Activated CD4-positive, alpha-beta T cell treated with anti-CD3 and anti-CD28 coated beads, Interleukin-2, Interleukin-6, amounts not matched to agents 100 ng/mL and 50 ng/mL, durations not matched to agents 16 hours and 8 hours (primary cell): ENCODE measurements at regions not wholly inside any gene's neighbourhood (a gene's known extent, or its start where the extent isn't known, plus 50 kb on each side); places are given as distances from the start of the nearest gene placed in this dataset.

Experiments used
- DNase-seq: peaks from one replicate; pipeline ENCODE4 v3.0.0-alpha.2; 2020

DNA sequence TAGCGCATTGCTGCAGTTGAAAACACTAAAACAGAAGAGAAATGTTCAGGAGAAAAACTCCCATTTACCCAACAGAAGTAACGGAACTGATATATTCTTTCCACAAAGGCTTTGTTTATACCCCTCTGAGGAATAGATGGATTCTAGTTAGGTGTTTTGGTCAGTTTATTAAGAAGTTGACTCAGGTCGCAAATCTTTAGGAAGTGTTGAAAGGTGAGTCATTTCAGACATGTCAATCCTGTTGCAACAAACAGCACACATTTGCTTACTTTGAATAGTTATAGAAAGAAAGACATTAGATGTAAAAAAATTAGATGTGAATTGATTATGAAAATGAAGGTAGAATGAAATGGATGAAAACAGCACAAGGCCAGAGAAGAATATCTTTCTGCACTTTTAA, 941.0 kb downstream of the KCNJ2 start:
- DNase-seq: no peak

DNA sequence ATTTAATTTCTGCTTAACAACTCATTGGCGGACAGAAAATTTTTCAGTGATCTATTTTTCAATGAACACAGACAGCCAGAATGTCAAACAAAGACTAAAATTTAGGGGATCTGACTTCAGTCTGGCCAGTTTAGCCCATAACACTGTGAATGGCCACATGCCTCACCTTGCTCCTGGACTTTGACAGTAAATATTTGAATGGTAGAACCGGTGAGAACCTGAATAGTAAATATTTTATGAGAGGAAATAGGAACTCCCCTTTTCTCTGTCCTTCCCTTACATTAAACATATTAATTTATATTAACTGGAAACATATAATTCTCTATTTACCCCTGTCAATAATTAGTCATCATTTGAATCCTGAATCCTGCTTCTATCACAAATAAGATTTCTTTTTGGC, 942.1 kb downstream of the KCNJ2 start:
- DNase-seq: no peak

DNA sequence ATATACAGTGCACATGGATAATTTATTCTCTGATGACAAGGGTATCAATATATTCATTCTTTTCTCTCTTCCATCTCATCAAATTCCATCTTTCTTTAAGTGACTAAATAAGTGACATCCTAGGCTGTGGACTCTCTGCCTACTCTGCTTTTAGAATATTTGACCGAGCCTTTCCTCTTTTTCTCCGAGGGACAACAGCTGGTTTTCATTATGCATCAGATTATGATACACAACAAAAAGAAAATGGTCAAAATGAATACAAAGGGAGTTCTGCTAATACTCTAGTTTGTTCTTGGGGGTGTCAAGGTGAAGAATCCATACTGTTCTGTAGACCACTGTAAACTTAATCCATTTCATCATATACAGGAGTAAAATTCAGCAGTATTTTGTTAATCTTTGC, 942.6 kb downstream of the KCNJ2 start:
- no peak for DNase-seq

DNA sequence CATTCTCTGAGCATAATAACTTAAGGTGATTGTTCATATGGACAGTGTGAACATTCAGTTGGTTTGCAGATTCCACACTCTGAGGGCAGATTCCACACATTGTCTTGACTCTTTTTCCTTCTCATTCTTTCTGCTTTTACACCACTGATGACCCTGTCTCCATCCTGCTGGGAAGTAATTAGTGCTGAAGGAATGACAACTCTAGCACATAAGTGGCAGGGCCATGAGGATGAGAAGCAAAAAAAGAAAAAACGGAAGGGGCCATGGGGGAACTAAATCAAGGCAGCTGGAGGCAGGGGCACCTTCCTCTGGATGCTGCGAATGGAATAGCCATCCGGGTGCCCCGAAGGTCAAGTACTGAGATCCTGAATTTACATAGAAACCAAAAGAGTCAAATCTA, 944.0 kb downstream of the KCNJ2 start:
- no peak for DNase-seq

DNA sequence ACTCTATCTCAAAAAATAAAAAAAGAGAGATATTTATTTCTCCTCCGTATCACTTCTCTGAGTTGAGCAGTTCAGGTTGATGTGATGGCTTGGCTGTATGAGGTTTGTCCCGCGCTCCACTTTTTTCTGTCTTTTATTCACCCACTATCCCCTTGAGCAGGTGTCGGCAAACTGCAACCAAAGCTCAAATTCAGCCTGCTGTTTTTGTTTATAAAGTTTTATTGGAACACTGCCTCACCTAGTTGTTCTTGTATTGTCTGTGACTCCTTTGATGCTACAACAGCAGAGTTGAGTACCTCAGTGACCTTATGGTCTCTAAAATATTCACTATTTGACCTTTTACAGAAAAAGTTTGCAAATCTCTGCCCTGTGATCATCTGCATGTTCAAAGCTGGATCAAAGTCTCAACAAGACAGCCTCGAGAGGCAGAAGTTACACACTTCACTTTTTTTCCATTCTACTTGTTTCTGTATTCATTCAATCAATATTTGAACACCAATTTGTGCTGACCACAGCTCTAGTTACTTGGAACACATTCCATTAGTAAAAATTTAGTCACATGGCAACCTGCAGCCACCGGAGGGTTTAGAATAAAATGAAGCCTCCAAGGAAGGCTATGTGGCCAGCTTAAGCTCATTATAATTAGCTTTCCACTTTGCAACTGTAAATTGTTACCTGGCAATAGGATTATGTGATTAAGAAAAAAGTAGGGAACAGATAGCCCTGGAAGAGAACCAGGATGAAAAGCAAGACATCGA, 945.8 kb downstream of the KCNJ2 start:
- no peak for DNase-seq

DNA sequence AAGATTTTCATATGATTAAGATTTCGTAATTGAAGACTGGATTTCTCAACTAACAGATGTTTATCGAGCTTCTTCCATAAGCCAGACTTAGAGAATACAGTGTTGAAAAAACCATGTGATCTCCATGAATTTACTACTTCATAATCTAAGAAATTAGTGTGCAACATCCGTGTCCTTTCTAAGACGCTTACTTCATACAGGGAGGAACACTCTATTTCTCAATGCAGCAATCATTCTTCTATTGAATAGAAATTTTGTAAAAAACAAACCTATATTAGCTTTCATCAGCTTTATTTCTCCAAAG, 946.3 kb downstream of the KCNJ2 start:
- DNase-seq: no peak

DNA sequence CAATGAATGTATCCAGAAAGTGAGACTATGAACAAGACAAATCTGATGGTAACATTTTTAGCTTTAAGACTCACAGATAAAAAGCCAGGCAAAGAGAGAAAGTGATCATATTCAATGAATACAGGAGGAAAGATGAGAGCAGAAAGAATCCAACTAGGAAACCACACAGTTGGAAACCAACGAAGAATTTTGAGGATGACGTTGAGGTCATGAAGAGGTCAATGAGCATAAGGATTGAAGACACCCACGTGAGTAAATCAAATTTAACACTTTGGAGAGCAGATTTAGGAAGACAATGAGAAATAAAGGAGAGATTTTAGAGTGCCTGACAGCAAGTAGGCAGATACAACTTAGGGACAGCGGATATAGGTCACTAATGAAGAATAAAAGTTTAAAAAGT, 948.1 kb downstream of the KCNJ2 start:
- DNase-seq: no peak

DNA sequence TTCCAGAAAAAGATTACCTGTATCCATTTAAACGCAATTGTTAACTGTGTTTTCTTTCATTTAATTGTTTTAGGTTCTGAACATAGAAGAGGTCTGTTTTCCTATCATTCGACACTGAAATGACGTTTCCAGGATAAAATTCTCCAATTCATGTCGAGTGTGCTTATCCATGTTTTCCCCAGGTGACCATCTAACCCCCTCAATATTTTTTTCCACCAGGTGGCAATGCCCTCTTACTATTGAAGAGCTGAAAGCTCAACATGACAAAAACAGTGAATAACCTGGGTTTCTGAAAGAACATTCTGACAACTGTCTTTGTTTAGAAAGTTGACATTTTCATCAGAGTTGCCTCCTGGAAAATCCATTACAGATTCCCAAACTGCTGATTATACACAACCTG, 948.7 kb downstream of the KCNJ2 start:
- no peak for DNase-seq

DNA sequence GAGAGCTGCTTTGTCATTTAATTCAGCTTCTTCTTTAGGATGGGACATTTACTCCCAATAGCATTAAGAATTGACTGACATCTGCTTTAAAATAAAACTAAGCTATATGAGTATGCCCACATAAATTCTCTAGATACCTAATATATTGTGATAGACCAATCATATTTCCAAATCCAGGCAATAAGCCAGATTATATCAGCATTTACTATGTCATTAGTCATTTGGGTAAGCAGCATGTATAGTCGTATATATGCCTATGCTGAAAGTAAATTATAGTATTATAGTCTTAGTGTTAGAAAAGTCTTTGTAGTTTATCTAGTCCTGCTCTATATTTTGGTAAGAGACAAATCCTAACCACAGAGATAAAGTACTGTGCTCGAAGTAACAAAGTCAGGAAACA, 958.1 kb downstream of the KCNJ2 start:
- DNase-seq: no peak

DNA sequence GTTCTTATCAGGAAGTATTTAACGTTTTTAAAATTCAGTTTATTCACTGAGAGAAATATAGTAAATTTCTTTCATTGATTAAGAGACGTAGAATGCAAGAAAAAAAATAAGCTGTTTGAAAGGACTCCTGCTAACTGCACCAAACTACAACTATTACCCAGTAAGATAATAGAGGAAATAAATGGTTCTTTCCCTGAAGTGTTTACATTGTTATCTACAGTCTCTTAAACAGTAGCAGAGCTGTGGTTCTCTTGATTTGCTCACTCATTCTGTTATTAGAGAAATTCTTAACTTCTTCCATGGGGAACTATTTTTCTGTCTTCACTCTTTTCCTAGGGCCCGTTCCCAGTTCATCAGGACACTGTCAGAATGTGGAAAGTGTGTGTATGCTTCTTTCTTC, 973.0 kb downstream of the KCNJ2 start:
- no peak for DNase-seq

DNA sequence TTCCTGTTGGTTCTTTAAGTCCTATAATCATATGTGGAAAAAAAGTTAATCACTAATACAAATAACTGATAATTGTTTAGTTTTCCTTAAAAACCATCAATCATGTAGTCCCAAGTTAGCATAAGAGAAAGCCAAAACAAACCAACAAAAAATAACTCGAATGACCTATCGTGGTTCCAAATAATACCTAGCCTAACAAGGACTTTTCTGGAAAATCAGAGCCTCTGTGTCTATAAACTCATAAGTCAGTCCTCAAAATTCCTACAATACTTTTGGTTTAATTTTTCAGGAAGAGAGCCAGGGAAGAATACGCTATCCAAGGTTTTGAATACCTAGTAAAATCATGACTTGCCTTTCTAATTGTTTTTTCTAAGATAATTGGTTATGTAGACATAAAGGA, 975.3 kb upstream of the SOX9 start:
- DNase-seq: no peak

DNA sequence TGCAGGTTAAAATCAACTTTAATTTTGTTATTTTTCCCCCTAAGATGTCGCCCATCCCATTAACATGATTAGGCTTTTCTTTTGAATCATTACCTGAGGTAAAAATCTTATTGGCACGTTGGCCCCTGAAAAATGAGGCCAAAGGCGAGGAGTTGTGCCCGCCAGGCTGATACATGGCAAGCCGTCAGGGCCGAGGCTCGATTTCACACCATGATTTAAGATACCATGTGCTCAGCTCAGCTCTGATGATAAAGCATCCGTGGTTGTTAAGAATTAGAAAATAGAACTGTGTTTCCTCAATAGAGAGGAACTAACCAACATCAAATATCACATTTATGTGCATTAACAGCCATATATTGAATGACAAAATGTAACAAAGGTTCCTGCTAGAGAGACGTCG, 972.9 kb upstream of the SOX9 start:
- DNase-seq: no peak

DNA sequence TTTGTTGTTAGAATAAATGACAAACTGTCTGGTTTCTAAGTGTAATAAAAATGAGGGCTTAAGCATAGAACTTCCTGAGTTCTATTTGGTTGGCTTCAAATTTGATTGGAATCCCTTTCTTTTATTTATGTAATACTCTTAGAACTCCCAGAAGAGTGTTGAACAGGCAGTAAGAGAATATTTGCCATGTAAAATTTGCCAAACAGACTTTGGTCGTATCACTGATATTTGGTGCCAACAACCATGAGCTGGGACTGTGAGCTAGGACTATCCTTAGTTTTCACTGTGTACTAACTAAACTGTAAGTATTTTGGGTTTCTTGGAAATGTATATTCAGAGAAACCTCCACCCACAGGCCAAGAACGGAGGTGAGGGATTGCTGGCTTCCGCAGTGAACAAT, 971.2 kb upstream of the SOX9 start:
- DNase-seq: no peak

DNA sequence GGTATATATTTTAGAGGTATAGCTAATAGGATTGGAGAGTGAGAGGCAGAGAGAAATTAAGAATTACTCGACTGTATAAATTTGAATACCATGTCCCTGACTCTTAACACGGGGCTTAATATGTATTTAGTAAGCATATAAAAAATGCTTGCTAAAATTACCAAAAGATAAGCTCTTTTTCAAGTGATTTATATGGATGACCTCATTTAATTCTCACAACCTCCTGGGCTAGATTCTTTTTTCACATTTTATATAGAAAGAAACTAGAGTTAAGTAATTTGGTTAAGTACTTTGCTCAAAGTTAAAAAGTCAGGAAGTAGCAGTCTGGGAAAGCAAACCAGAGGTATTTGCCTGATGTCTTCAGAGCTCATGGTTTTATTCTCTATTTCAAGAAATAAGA, 963.5 kb upstream of the SOX9 start:
- no peak for DNase-seq

DNA sequence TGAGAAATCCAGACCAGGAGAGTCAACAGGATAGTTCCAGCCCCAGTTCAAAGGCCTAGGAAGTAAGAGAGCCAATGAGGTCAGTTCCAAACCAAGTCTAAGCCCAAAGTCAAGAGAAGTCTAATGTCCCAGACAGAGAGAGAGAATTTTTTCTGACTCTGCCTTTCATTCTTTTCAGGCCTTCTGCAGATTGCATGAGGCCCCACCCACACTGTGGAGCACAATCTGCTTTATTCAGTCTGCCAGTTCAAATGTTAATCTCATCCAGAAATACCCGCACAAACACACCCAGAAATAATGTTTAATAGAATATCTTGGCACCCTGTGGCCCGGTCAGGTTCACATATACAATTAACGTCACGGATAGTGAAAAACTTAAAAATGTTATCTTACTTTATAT, 962.4 kb upstream of the SOX9 start:
- DNase-seq: no peak

DNA sequence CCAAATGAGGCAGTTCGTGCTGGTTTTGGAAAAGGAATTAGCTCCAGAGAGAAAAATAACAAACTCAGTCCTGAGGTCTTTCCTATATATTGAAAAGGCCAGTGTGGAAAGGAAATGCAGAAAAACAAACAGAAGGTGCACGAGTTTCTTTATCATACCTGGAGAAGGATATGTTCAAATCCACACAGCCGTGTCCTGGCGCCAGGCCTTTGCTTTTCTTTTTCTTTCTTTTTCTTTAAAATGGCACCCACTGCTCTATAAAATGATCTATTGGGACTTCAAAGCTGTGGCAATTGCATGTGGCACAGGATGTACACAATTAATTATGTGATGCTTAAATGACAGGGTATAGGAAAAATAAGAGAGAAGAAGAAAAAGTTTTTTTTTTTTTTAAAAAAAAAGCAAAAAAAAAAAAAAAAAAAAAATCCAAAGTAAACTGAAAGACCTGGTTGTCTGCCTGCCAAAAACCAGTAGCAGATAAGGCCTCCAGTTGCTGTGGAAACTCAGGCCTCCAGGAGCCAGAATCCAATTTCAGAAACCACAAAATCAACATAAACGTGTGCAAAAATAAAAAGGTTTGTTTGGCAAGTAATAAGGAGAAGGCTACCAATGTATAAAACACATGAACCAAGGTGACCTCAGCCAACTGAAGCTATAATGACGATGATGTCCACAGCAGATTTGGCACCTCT, 957.6 kb upstream of the SOX9 start:
- no peak for DNase-seq

DNA sequence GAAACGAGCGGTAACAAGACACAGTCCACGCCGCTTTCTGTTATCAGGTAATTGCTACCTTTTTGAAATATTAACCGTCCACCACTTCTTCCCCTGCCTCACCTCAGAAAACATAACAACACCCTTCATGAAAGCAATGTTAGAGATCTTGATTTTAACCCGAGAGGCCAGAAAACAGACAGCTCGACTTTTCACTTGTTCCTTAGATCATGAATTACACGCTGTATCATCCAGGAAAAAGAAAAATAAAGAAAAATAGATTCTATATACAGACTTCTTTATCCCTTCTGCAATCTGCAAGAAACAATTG, 957.1 kb upstream of the SOX9 start:
- DNase-seq: no peak

DNA sequence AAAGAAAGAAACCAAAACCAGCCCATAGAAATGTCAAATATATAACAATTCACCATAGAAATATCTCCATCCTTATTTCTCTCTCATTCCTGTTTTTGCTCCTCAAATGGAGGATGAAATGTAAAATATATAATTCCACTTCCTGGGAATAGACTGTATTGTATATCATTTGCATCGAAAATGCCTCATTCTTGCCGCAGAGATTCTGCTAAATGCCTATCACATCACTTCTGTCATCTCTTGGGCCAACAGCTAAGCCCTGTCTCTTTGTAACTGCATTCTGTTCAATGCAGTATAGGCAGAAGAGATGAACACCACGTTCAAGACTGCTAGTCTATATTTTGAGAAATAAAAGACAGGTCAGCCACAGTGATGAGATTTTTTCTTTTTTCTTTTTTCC, 956.3 kb upstream of the SOX9 start:
- DNase-seq: no peak

DNA sequence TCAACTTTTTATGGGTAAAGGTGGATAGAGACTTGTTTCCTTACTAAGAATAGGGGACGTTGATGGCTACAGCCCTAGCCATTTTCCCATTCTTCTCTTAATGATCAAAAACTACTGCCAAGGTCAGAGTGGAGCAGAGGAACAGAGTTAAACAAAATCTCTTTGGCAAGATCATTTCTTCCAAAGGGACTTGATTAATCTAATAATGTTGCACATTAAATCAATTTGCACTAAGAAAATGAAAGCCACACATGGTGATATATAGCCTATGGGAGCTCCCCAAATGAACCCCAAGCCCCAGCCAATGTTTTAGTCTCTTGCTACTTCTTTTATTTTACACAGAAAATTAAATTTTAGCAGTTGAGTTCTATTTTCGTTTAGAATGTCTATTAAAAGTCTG, 954.5 kb upstream of the SOX9 start:
- no peak for DNase-seq

DNA sequence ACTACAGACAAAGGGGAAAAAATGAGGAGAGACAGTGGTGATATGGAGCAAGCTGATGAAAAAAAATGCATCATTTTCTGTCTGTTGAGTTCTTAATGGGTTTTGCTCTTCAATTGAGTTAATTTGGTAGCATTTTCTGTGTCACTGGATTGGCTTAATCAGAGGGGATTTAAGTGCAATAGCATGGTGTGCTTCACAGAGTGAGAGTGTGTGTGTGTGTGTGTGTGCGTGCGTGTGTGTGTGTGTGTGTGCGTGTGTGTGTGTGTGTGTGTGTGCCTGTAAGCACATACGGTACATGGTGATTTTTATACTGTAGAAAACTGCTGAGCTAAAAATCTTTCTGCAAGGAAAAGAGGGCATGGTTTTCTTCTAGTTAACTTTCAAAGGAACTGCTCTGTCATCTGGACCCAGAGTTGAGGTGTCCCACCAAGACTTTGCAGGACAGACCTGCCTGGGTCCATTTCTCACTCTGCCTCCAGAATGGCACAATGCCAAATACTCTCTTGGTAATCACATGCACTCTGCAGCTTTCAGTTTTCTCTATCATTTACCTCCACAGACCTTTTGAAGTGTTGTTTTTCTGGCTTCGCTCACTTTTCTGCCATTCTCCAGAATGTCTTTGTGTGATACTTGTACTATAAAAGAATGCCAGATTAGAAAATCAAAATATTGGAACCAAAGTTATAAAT, 952.6 kb upstream of the SOX9 start:
- DNase-seq: no peak

DNA sequence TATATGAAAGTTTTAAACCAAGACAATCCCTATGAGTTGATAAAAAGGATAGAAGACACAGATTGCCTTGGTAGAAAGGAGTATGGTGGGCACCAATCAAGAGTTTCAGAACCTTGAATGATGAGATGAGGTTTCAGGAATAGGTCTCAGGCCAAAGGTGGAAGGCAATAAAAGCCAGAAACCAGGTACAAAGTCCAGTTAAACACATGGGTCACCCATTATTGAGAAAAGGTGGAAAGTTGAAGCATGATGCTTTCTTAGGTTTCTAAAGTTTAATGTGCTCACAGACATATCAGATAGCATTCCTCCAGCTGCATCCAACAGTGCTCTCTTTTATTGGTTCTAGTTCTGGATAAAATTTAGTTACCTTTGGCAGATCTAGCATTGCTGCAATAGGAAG, 950.8 kb upstream of the SOX9 start:
- DNase-seq: no peak

DNA sequence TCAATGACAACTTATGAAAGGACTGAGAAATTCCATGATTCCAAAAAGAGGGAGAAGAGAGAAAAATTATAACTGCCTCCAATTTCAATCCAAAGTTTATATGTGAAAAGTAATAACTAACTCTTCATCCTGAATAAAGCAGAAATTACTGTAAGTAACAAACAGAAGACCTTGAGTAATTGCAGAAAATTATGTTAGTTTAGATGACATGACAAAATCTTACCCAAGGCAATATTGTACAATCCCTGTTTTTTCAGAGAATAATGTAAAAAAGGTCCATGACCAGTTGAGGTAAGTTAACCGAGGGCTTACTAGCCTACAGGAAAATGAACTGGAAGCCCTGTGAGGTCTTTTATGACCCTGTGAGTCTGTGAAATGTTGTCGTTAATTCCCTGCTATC, 949.5 kb upstream of the SOX9 start:
- no peak for DNase-seq

DNA sequence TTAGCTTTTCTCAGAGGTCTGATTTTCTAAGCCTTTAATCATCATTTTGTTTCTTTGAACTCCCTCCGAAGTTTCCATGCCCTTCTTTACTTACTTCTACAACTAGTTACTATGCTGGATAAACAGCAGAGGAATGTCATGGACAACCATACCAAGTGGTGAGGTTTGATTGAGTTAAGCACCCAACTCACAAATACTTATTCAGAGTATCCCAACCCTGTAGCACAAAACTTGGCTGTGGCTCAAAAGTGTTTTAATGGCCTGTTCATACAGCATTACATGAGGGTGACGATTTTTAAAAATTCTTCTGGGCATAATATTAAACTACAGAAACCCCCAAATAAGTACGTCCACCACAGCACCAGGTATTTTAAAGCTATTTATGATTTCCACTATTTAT, 946.8 kb upstream of the SOX9 start:
- DNase-seq: no peak

DNA sequence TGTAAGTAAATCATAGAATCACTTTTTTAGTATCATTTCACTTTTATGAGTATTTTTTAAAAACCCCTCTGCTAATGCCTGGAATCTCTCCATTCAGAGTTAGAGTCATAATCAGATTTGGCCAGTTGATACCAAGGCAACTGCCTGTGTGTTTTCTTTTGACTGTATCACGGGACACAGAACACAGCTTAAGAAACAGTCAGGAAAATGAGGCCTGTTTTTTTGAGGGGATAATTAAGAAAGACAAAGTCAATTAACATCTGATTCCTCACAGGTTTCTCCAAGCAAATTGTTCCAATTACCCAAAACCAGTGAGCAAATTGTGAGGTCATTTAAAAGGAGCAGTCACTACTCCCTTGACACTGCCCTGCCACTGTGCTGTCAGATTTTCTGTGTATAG, 944.5 kb upstream of the SOX9 start:
- no peak for DNase-seq

DNA sequence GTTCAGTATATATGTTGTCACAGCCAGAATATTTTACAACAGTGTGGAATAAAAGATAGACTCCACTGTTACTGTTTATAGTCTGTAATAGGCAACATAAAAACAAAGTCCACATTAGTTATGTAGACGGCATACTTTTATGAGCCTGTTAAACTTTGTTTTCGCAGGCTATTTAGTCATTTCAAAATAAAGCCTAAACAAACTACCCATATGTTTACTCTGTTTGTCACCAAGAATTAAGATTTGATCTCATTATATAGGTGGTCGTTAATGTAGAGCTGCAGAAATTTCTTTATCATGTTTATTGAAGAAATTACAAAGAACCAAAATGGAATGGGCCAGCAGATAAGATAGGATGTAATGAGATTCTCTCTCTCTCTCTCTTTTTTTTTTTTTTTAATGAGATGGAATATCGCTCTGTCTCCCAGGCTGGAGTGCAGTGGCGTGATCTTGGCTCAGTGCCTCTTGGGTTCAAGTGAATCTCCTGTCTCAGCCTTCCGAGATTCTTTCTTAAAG, 943.8 kb upstream of the SOX9 start:
- no peak for DNase-seq
